ENCODE measurements at regions not wholly inside any gene's neighbourhood (a gene's known extent, or its start where the extent isn't known, plus 50 kb on each side); places are given as distances from the start of the nearest gene placed in this dataset.

DNA sequence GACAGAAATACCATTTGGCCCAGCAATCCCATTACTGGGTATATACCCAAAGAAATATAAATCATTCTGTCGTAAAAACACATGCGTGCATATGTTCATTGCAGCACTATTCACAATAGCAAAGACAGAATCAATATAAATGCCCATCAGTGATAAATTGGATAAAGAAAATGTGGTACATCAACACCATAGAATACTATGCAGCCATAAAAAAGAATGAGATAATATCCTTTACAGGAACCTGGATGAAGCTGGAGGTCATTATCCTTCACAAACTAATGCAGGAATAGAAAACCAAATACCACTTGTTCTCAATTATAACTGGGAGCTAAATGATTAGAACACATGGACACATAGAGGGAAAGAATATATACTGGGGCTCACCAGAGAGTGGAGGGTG is 109.6 kb upstream of the SLC35F3 start:
- Histone ChIP-seq H4K20me1 (ENCODE audit: low read depth) (no peaks in the 10 kb centered on the region), H3K36me3 (no peaks in the 10 kb centered on the region), H3K9ac (no peak overlapping the region), H3K27ac (no peak overlapping the region), H3K4me3 (no peak overlapping the region), H3K9me3 (ENCODE audit: low read depth) (peaks cover 6% of the 10 kb centered on the region), H3K4me2 (no peak overlapping the region), H3K4me1 (no peaks in the 10 kb centered on the region), H3K79me2 (ENCODE audit: low read depth) (no peaks in the 10 kb centered on the region), H3F3A (ENCODE audit: low read depth) (no peaks in the 10 kb centered on the region), H2AFZ (replicated peaks) (no peak overlapping the region), H3K27me3 (no peaks in the 10 kb centered on the region)
- Mint-ChIP-seq H3K4me3 (no peak overlapping the region), H3K36me3 (peaks cover 4% of the 10 kb centered on the region), H3K27me3 (ENCODE audit: insufficient read depth, low read depth) (peaks cover 8% of the 10 kb centered on the region), H3K4me1 (no peaks in the 10 kb centered on the region), H3K27ac (no peak overlapping the region), H3K9me3 (peaks cover 20% of the 10 kb centered on the region)
- DNase-seq (ENCODE audit: low spot score), result no peak
- no peak for TF ChIP-seq EZH2 (IDR thresholded peaks at IDR 0.05)
- TF ChIP-seq, protein P1, sequence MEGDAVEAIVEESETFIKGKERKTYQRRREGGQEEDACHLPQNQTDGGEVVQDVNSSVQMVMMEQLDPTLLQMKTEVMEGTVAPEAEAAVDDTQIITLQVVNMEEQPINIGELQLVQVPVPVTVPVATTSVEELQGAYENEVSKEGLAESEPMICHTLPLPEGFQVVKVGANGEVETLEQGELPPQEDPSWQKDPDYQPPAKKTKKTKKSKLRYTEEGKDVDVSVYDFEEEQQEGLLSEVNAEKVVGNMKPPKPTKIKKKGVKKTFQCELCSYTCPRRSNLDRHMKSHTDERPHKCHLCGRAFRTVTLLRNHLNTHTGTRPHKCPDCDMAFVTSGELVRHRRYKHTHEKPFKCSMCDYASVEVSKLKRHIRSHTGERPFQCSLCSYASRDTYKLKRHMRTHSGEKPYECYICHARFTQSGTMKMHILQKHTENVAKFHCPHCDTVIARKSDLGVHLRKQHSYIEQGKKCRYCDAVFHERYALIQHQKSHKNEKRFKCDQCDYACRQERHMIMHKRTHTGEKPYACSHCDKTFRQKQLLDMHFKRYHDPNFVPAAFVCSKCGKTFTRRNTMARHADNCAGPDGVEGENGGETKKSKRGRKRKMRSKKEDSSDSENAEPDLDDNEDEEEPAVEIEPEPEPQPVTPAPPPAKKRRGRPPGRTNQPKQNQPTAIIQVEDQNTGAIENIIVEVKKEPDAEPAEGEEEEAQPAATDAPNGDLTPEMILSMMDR (IDR thresholded peaks at IDR 0.05), result no peak
- TF ChIP-seq EZH2phosphoT487 (IDR thresholded peaks at IDR 0.05), result no peak

DNA sequence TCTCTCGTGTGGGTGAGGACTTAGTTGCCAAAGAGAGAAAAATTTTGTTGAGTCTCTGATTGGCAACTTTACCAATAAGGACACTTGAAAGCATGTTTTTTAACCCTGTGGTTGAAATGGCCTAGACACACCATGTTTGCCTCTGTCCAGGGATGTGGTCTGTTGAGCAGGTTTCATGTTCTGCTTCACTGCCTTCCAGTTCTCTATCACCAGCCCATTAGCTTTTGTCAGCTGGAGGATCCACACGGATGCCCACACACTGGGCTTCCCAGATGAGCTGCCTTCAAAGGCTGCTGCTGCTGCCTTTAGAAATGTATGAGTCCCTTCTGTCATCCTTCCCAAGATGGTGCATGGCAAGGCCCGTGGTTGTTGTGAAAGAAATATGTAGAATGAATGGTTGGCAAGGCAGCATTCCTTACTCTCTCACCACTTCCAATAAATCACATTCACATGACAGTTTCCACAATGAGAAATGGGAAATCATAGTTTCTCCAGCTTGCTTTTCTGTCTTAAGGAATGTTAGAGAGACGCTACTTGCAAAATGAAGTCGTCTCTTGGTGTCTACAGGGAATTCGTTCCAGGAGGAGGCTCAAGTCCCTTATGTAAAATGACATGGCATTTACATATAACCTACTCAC is 108.2 kb upstream of the SLC35F3 start:
- Mint-ChIP-seq H3K4me1 (no peaks in the 10 kb centered on the region), H3K36me3 (peaks cover 4% of the 10 kb centered on the region), H3K27ac (no peak overlapping the region), H3K4me3 (no peak overlapping the region), H3K27me3 (ENCODE audit: insufficient read depth, low read depth) (peaks cover 8% of the 10 kb centered on the region), H3K9me3 (peaks cover 20% of the 10 kb centered on the region)
- no peaks in the 10 kb centered on the region for H3K79me2 ChIP-seq (ENCODE audit: low read depth)
- H3K27ac ChIP-seq, result no peak overlapping the region
- no peaks in the 10 kb centered on the region for H3K36me3 ChIP-seq
- H3K9ac ChIP-seq, result no peak overlapping the region
- H3F3A ChIP-seq (ENCODE audit: low read depth), result no peaks in the 10 kb centered on the region
- no peaks in the 10 kb centered on the region for H3K27me3 ChIP-seq
- H3K4me3 ChIP-seq, result no peak overlapping the region
- no peak overlapping the region for H3K4me2 ChIP-seq
- H3K9me3 ChIP-seq (ENCODE audit: low read depth), result peaks cover 6% of the 10 kb centered on the region
- TF ChIP-seq, protein P1 (IDR thresholded peaks at IDR 0.05), result no peak
- TF ChIP-seq EZH2 (IDR thresholded peaks at IDR 0.05), result no peak
- TF ChIP-seq EZH2phosphoT487 (IDR thresholded peaks at IDR 0.05), result no peak
- no peaks in the 10 kb centered on the region for H4K20me1 ChIP-seq (ENCODE audit: low read depth)
- DNase-seq (ENCODE audit: low spot score), result no peak
- no peaks in the 10 kb centered on the region for H3K4me1 ChIP-seq
- no peak overlapping the region for H2AFZ ChIP-seq (replicated peaks)

DNA sequence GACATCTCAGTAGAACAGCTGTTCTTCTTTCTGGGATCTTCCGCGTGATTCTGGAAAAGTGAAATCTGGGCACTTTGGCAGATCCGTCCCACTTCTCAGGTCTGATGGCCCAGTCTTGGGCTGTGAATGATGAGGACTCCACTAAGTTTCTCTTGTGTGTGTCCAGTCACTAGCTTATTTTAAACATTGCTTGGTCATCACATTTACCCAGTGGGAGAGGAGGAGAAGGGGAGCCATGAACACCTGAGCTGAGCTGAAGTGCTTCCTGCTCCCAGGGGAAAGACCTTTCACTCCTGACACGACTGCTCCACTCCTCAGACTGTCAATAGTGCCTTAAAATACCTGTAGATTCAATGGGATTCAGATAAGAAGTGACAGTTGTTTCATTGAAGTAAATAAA is 101.9 kb upstream of the SLC35F3 start:
- H3K9me3 Mint-ChIP-seq, result peaks cover 13% of the 10 kb centered on the region
- H3K4me2 ChIP-seq, result no peak overlapping the region

More for the DNA sequence above, 101.9 kb upstream of the SLC35F3 start:
- TF ChIP-seq EZH2 (IDR thresholded peaks at IDR 0.05) (no peak), EZH2phosphoT487 (IDR thresholded peaks at IDR 0.05) (no peak)
- TF ChIP-seq, protein P1 (IDR thresholded peaks at IDR 0.05), result no peak
- Histone ChIP-seq H3K79me2 (ENCODE audit: low read depth) (no peaks in the 10 kb centered on the region), H3K27me3 (no peaks in the 10 kb centered on the region), H3K4me1 (no peaks in the 10 kb centered on the region), H3K27ac (no peak overlapping the region), H4K20me1 (ENCODE audit: low read depth) (no peaks in the 10 kb centered on the region), H3K9me3 (ENCODE audit: low read depth) (peaks cover 4% of the 10 kb centered on the region), H2AFZ (replicated peaks) (no peak overlapping the region), H3K36me3 (no peaks in the 10 kb centered on the region), H3F3A (ENCODE audit: low read depth) (no peaks in the 10 kb centered on the region), H3K9ac (no peak overlapping the region), H3K4me3 (no peak overlapping the region)
- no peak overlapping the region for H3K27ac Mint-ChIP-seq
- DNase-seq (ENCODE audit: low spot score), result no peak
- H3K36me3 Mint-ChIP-seq, result peaks cover 4% of the 10 kb centered on the region
- no peak overlapping the region for H3K4me3 Mint-ChIP-seq
- H3K27me3 Mint-ChIP-seq (ENCODE audit: insufficient read depth, low read depth), result peaks cover 3% of the 10 kb centered on the region
- H3K4me1 Mint-ChIP-seq, result peaks cover 6% of the 10 kb centered on the region

Measured in neural progenitor cell (in vitro differentiated cells).